ENCODE measurements at regions not wholly inside any gene's neighbourhood (a gene's known extent, or its start where the extent isn't known, plus 50 kb on each side); places are given as distances from the start of the nearest gene placed in this dataset.

- Histone ChIP-seq H3K27ac (no peak overlapping the region), H3K27me3 (no peaks in the 10 kb centered on the region), H3K4me1 (no peaks in the 10 kb centered on the region), H3K36me3 (no peaks in the 10 kb centered on the region), H3K9me3 (peaks cover 4% of the 10 kb centered on the region), H3K4me3 (no peak overlapping the region)
- TF ChIP-seq POLR2AphosphoS5 (IDR thresholded peaks at IDR 0.05) (no peak), CTCF (IDR thresholded peaks at IDR 0.05) (no peak), EP300 (IDR thresholded peaks at IDR 0.05) (no peak), POLR2A (IDR thresholded peaks at IDR 0.05) (no peak)
- 69% methylated on average over 1 of the region's 1 CpG for WGBS
- DNase-seq (ENCODE audit: low spot score in 2 of 2) = no peak
Observed at GRCh38 chr2:6493669-6494068, 372.0 kb downstream of the CMPK2 start.

- no peak for DNase-seq (ENCODE audit: low spot score in 2 of 2)
Observed at GRCh38 chr2:6495466-6495865, 370.2 kb downstream of the CMPK2 start.

DNA sequence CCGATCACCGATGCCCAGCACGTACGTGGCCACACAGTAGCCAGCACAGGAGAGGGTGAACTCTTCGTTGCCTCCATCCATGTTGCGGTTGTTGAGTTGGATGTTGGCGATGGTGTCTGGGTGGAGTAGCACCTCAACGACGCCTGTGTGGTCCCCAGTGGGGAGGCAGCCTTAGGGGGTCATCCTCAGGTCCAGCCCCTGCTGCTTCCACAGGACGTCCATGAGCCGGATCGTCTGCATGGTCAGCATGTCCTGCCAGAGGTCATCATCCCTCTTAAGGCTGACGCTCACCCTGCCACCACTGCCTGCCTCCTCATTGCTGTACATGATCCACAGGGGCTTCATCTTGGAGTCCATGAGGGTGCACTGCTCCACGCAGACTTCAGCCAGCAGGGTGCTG is 369.3 kb downstream of the CMPK2 start:
- Histone ChIP-seq H3K27me3 (no peaks in the 10 kb centered on the region), H3K9me3 (peaks cover 4% of the 10 kb centered on the region), H3K4me3 (no peak overlapping the region), H3K36me3 (no peaks in the 10 kb centered on the region), H3K4me1 (no peaks in the 10 kb centered on the region), H3K27ac (no peak overlapping the region)
- WGBS = 97% methylated on average over 8 of the region's 14 CpGs
- no peak for TF ChIP-seq POLR2A (IDR thresholded peaks at IDR 0.05)
- no peak for TF ChIP-seq CTCF (IDR thresholded peaks at IDR 0.05)
- TF ChIP-seq EP300 (IDR thresholded peaks at IDR 0.05) = no peak
- TF ChIP-seq POLR2AphosphoS5 (IDR thresholded peaks at IDR 0.05) = no peak
- DNase-seq (ENCODE audit: low spot score in 2 of 2) = no peak

More at GRCh38 chr2:6495466-6495865, 370.2 kb downstream of the CMPK2 start:
- Histone ChIP-seq H3K4me3 (no peak overlapping the region), H3K27ac (no peak overlapping the region), H3K9me3 (peaks cover 4% of the 10 kb centered on the region), H3K36me3 (no peaks in the 10 kb centered on the region), H3K4me1 (no peaks in the 10 kb centered on the region), H3K27me3 (no peaks in the 10 kb centered on the region)
- TF ChIP-seq POLR2AphosphoS5 (IDR thresholded peaks at IDR 0.05) (no peak), EP300 (IDR thresholded peaks at IDR 0.05) (no peak), CTCF (IDR thresholded peaks at IDR 0.05) (no peak), POLR2A (IDR thresholded peaks at IDR 0.05) (no peak)
- 90% methylated on average over 13 of the region's 19 CpGs for WGBS

DNA sequence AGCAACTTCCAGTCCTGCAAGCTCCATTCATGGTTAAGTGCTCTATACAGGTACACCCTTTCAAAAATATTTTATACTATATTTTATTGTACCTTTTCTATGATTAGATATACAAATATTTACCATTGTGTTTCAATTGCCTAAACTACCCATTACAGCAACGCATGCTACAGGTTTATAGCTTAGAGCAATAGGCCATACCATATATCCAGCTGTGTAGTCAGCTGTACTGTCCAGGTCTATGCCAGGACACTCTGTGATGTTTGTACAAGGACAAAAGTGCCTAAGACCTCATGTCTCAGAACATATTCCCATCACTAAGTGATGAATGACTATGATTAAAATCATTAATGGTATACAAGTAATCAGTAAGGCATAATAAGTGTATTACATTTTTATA is 368.7 kb downstream of the CMPK2 start:
- H3K4me3 ChIP-seq = no peak overlapping the region
- WGBS = 95% methylated on average over 1 of the region's 1 CpG
- H3K9me3 ChIP-seq = peaks cover 4% of the 10 kb centered on the region
- H3K4me1 ChIP-seq = no peaks in the 10 kb centered on the region
- no peak overlapping the region for H3K27ac ChIP-seq
- H3K36me3 ChIP-seq = no peaks in the 10 kb centered on the region
- DNase-seq (ENCODE audit: low spot score in 2 of 2) = no peak
- H3K27me3 ChIP-seq = no peaks in the 10 kb centered on the region
- no peak for TF ChIP-seq CTCF (IDR thresholded peaks at IDR 0.05)
- TF ChIP-seq POLR2A (IDR thresholded peaks at IDR 0.05) = no peak
- TF ChIP-seq POLR2AphosphoS5 (IDR thresholded peaks at IDR 0.05) = no peak
- no peak for TF ChIP-seq EP300 (IDR thresholded peaks at IDR 0.05)

GRCh38 chr2:6498841-6499240 is 366.9 kb downstream of the CMPK2 start:
- Histone ChIP-seq H3K27ac (no peak overlapping the region), H3K36me3 (no peaks in the 10 kb centered on the region), H3K27me3 (no peaks in the 10 kb centered on the region), H3K4me1 (no peaks in the 10 kb centered on the region), H3K9me3 (peaks cover 4% of the 10 kb centered on the region), H3K4me3 (no peak overlapping the region)
- no peak for DNase-seq (ENCODE audit: low spot score in 2 of 2)
- WGBS = 63% methylated on average over 6 of the region's 6 CpGs
- TF ChIP-seq POLR2A (IDR thresholded peaks at IDR 0.05) (no peak), POLR2AphosphoS5 (IDR thresholded peaks at IDR 0.05) (no peak), CTCF (IDR thresholded peaks at IDR 0.05) (no peak), EP300 (IDR thresholded peaks at IDR 0.05) (no peak)
